DMS 273 (cell line): ENCODE measurements at regions not wholly inside any gene's neighbourhood (a gene's known extent, or its start where the extent isn't known, plus 50 kb on each side); places are given as distances from the start of the nearest gene placed in this dataset.
"Not testable (repeated sequence)": the region's sequence is repeated elsewhere in the genome, so short reads cannot be mapped to it uniquely, and the experiment has no call there.

ENCODE experiments used
- DNase-seq: peaks from one replicate; lab custom pipeline; 2025; ENCODE audit not compliant: unreplicated experiment; lab: John Stamatoyannopoulos, UW

DNA sequence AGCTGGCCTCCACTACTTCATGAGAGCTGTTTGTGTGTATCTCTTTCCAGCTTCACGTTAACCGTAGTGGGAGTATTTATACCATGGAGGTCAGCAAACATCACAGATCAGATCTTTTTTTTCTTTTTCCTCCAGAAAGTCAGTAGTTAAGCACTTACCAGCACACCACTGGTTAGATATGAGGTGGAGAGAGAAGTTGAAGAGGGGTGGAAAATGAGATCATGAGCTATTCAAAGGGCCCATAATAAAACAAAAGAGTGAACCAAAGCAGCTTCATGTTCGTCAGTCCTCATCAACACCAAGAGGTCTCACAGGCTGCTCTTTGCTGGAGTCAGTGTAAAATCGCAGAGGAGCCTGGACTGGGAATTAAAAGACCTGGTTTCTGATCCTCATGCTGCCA, 125.1 kb upstream of the SGK1 start:
- DNase-seq: no peak

DNA sequence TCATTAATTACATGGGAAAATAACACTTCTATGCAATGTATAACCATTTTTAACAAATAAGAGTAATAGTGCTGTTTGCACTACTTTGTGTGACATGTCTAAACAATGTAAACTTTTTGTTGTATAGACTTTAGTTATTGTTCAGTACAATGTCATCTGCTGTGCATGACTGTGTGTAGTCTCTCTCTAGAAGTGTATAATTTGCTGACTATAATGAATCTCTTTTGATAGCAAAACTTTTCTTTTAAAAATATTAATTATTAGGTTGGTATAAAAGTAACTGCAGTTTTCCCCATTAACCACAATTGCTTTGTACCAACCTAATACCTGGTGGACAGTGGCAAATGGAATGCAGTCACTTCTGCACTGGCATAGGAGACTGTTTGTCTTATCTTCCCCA, 124.2 kb upstream of the SGK1 start:
- DNase-seq: no peak

DNA sequence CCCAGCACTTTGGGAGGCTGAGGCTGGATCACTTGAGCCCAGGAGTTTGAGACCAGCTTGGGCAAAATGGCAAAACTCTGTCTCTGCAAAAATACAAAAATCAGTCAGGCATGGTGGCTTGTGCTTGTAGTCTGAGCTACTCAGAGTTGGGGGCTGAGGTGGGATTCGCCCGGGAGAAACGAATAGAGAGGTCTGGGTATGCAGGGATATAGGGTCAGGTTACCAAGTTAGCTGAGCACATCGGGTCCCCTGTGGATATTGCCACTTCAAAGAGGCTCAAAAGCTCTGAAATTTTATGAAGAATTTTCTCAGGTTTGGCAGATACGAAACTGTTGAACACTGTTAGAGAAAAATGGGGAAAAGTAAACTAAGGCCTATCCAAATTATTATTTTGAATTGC, 120.9 kb upstream of the SGK1 start:
- DNase-seq: no peak

DNA sequence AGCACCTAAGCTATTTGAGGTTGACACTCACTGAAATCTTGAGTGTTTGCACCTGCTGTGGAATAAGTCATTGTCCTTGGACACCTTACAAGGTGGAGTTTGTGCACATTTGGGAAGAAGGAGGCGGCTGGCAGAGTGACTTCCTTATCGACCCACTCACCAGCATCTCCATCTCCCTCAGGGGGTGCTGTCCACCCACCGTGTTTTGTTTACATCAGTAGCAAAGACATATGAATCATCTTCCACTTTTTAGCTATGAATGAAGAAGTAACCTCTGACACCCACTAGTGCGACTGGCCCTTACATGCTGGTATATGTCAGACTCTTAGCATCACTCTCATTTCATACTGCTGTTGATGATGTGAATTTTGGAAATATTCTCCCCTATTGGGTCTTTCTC, 119.5 kb upstream of the SGK1 start:
- DNase-seq: no peak

DNA sequence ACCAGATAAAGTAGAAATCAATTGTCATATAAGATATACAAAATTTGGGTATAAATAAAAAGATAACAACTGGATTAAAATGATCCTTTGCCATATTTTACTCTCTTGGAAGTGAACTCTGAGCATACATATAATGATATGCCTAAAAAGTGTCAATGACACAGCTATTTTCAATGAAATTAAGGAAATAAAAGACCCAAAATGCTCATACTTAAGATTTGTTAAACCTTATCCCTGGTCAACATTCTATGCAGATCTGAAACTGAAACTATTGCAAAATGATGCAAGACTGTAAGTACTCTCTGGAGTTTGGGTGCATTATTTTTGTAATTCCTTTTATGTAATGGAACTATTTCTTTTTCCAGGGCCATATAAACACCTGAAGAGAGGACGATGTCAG, 119.0 kb upstream of the SGK1 start:
- DNase-seq: no peak

DNA sequence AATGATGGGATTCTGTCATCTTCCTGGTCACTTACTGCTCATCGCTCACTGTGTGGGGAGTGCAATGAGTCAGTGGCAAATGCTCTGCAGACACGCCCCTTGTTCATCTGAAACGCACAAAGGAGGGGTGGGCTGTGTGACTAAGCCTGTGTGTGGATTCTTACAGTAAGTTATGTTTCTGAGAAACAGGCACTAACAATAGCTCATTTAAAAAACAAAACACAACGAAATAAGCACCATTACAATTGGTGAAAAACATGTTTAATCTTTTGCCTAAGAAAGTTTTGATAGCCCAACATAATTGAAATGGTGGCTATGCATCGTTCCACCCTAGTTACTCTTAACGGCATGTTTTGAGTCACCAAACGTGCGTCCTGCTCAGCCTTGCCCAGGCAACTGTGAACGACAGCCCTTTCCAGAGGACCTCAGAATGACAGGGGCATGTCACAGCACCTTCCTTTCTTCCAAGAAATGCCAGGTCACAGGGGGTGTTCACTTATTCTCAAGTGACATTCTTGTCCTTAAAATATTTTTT, 118.4 kb upstream of the SGK1 start:
- DNase-seq: no peak

DNA sequence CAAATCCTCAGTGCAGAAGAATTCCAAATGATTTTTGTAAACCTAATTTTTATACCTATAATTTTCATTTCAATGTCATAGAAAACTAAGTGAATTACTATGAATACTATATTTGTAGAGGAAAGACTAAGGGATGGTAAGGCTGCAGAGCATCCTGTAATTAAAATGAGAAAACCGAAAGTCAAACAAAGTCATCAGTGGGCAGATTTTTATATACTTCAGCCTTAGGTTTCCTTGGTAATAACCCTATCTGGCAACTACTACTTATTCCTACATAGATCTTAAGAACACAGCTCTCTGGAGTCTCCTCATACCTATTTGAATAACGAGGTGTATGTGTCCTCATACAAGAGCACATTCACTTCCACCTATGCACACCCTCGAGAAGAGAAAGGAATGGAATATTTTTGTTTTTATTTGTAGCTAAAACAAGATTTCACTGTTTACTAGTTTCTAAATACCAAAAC, 117.9 kb upstream of the SGK1 start:
- DNase-seq: no peak

DNA sequence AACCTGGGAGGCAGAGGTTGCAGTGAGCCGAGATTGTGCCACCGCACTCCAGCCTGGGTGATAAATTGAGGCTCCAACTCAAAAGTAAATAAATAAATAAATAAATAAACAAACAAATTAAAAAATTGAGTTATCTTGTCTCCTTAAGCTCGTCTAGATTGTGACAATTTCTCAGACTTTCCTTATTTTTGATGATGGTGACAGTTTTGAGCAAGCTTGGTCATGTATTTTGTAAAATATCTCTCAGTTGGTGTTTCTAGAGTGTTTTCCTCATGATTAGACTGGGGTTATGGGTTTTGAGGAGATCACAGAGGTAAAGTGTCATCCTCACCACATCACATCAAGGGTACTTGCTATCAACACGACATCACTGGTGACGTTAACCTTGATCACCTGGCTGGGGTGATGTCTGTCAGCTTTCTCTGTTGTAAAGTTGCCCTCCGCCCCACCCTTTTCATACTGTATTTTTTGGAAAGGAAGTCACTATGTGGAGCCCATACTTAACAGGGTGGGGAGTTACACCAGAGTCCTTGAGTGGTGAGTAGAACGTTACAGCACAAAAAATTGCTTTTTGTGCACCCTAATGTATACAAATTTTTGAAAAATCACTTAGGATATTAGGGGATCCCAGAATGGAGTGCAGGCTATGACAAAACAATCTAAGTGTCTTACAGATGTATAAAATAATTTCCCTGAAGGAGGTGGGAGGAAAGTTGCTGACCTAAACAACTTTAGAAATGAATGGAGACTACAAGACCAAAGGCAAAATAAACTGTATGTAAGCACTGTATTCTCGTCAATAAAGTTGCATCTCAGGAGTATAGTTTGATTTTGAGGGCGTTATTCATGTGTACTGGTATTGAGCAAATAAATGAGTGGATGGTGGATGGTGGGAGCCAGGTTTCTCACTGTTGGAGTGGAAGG, 116.4 kb upstream of the SGK1 start:
- DNase-seq: no peak

DNA sequence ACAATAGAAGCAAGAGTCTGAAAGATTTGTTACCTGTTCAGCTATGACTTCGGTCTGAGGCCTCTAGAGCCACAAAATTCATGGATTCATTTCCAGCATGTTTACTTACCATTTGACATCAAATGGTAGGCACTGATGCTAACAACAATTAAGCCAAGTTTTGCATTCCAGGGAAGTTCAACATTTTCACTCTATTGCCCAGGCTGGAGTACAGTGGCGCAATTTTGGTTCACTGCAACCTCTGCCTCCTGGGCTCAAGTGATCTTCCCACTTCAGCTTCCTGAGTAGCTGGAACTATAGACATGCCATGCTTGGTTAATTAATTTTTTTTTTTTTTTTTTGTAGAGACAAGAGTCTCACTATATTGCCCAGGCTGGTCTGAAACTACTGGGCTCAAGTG, 114.1 kb upstream of the SGK1 start:
- no peak for DNase-seq

DNA sequence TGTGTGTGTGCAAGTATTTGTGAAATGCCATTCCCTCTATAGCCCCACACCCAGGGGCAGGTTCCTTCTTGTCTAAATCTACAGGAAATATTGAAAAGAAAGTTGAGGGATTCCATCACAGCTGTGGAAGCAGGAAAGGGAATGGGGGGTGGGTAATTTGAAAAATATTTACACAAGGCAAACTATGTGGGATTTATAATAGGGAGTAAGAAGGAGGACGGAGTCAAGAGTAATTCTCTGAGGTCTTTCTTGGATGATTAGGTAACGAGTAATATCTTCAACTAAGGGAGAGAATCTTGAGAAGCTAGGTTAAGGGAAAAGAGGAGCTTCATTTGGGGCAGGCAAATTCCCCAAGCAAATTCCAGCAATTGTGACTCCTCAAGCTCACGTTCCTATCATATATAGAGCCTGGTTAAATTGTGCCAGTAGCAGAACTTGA, 113.5 kb upstream of the SGK1 start:
- DNase-seq: no peak

DNA sequence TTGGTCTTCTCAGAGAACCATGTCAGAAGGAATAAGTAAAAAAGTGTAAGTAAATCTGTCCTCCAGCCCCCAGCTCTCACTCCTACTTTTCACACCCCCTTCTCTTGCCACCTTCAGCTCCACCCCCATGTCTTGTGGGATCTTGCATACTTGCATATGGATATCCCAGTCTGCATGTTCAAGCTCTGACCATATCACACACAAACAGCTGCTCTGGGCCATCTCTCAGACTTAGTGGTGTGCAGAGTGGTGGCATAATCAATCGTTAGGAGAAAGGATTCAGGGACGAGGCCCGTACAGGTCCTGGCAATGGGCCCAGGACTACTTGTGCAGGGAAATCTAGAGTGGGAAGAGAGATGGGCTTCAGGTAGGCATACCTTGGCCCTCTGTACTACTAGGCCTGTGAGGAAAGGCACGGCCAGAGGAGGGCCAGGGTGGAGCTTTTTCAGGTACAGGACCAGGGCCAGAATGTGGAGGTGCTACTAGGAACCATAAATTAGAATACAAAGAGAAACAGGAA, 112.0 kb upstream of the SGK1 start:
- no peak for DNase-seq

DNA sequence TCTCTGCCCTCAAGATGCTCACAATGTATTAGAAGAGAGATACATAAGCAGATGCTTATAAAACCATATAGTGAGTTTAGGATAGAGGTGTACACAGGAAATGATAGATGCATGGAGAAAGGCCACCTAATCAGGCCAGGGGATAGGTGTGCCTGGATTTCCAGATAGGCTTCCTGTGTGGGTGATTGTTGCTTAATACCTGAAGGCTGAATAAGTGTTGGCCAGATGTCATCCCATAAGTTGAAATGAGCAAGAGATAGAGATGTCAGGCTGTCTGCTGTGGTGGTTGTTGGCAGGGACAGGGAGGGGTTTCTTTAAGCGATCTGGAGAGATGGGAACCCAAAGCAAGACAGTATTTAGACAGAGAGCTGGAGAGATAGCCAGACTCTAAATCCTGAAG, 109.8 kb upstream of the SGK1 start:
- DNase-seq: no peak

DNA sequence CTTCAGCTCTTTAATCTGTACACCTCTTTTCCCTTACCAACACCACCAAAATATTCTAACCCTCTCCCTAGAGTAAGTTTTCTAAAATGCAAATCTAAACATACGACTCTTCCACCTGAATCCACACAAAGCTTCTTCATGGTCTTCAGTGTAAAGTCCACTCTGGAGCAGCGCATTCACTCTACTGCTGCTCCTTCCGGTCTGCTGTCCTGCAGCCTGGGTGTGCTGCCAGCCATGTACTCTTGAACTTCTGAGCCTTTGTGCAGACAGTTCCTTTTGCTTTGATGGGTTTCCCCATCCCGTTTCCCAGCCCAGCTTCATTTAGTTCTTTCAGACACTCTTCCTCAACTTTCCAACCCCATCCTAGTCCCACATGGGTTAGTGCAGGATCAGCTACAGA, 108.7 kb upstream of the SGK1 start:
- DNase-seq: no peak

DNA sequence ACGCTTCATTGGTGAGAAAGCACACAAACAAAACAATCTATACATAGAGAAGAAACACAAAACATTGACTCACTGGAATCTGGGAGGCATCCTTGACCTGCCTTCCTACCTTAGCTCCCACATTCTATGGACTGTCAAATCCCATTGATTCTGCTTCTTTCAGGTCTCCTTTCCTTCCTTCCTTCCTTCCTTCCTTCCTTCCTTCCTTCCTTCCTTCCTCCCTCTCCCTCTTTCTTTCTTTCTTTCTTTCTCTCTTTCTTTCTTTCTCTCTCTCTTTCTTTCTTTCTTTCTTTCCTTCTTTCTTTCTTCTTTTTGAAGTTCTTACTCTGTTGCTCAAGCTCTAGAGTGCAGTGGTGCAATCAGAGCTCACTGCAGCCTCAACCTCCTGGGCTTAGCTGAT, 108.0 kb upstream of the SGK1 start:
- DNase-seq: not testable (repeated sequence)

DNA sequence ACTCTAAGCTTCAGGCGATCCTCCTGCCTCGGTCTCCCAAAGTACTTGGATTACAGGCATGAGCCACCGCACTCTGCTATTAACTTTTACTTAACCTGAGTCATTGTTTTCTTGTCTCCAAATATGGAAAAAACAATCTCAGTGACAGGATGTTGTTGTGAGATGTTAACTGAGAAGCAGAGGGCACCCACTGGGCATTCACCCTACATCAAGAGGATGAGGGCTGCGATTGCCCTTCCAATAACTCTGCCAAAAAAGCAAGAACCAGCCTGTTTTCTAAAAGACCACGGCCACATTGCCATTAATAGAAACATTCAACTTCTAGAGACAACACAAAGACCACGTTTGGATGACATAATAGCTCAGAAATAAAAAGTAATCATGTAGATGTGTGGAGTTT, 107.6 kb upstream of the SGK1 start:
- DNase-seq: no peak

DNA sequence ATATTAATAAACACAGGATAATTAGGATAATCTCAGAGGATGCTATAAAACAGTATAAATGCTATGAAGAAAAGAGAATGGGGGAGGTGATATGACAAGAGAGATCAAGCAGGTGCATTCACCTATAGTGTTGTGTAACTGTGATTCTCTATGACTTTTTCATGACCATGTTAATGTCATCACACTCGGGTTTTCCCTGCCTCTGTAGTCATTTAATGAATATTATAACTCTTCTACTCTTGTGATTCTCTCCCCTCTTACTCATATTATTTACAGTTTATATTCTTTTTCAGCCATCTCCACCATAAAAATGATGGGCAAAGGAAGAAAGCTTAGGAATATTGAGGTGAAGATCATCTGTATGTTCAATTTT, 106.9 kb upstream of the SGK1 start:
- DNase-seq: no peak

DNA sequence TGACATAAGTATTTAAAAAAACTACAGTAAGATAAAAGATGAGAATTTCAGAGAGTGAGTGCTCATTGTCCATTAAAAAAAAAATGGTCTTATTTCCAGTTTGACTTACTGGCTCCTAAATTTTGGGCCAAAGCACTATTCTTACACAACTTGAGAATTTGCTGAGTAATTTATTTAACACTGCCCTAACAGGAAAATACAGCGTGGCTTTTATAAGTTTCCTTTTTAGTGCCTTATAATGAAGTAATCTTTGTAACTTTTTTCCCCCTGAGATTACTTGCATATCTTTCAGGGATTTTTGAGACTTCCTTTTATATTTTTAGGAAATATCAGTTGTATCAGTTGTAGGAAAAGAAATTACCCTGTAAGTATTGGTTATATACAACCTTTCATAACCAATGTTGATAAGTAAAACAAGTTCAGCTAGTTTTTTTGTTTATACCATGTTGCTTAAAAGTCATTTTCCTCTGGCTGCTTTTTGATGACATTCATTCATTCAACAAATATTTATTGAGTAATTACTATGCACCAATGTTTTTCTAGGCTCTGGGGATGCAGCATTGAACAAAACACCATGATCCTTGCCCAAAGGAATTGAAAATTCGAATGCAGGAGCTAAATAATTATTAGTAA, 106.4 kb upstream of the SGK1 start:
- DNase-seq: no peak

DNA sequence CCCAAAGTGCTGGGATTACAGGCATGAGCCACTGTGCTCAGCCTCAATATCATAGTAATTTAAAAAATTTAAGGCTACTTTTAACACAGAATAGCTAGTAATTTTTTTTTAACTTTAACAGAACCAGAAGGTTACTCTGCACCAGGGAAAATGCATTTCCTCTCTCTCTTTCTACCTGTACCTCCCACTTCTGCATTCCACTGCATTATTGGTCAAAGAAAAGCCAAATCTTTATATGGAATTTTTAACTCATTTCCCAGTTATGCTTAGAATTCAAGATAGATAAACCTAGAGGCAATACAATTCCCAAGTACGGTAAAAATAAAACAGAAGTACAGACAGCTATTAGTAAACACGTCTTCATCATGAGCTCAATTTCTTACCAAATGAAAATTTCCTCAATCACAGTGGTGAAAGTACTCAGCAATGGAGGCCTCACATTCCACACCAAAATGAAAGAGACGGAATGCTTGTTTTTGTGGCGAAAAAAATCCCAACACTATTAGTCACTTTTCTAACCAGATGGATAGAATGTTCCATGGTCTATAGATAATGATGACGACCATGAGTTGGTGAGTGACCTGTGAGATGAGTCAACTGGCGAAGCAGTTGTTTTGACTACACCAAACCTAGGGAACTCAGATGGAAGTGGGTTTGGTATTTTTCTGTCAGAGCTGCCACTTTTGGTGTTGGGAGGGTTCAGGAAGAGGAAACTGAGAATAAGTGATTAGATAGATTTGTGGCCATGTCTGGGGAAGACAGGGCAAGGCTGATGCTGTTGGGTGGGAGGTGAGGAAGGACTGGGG, 104.7 kb upstream of the SGK1 start:
- DNase-seq: no peak

DNA sequence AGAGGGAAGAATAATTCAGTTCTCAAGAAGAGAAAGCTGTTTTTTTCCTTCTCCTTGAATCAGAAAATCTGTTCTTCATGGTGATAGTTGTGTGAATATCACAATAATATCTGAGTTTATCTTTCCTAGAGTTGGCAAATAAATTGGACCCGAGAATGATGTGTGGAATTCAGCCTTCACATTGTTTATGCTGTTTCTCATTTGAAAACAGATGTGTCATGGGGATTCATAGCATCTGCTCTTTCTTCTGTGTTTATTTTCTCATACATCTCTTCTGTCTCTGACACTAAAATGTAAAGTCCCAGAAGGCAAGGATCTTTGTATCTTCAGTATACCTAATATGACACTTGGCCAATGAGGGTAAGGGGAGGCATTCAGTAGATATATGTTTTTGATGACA, 103.6 kb upstream of the SGK1 start:
- no peak for DNase-seq

DNA sequence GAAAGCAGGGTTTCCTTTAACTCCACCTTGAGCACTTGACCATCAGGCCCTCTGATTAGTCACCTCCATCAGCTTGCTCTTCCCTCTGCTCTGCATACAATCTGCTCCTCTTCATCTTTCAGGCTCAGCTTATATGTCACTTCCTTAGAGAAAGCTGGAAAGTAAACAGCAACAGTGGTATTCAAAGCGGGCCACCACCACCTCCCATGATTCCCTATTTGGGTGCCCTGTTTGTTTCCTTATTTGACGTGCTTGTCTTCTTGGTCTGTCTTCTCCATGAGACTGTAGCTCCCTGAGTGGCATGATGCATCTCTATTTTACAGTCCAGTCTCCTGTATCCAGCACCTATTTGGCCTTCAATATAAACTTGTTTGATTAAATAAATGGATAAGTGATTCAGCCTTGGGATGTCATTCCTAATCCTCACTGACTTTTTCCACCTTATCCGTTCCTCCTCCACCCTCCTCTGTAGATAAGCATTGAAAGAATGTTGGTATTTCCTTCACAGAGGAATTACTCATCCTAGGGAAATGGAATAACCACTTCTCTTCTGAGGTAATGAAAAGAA, 102.8 kb upstream of the SGK1 start:
- no peak for DNase-seq

DNA sequence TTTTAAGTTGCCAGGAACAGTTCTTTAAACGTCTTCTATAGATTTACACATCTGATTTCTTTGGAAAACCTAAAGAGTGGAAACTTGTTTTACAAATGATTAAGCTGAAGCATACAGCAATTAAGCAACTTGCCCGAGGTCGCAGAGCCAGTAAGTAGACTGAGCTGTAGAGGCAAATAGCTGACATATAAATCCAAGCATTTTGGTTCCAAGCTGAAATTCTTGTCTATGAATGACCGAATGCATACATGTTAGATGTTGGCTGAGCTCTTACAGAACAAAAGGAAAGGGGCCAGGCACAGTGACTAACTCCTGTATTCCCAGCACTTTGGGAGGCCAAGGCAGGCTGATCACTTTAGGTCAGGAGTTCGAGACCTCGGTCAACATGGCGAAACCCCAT, 101.8 kb upstream of the SGK1 start:
- DNase-seq: no peak
